ENCODE measurements at regions not wholly inside any gene's neighbourhood (a gene's known extent, or its start where the extent isn't known, plus 50 kb on each side); places are given as distances from the start of the nearest gene placed in this dataset.
"Not testable (repeated sequence)": the region's sequence is repeated elsewhere in the genome, so short reads cannot be mapped to it uniquely, and the experiment has no call there.

GRCh38 chr2:90077948-90078347, 1386.5 kb downstream of the RPIA start:
- H3K36me3 ChIP-seq: no peaks in the 10 kb centered on the region
- H3K27me3 Mint-ChIP-seq (ENCODE audit: insufficient read depth, low read depth): no peaks in the 10 kb centered on the region
- H3K27ac Mint-ChIP-seq: no peak overlapping the region
- H4K20me1 ChIP-seq (ENCODE audit: low read depth): no peaks in the 10 kb centered on the region
- H3F3A ChIP-seq (ENCODE audit: low read depth): no peaks in the 10 kb centered on the region
- no peak overlapping the region for H3K4me3 ChIP-seq
- no peak overlapping the region for H3K4me2 ChIP-seq
- H3K4me3 Mint-ChIP-seq: no peak overlapping the region
- no peaks in the 10 kb centered on the region for H3K4me1 Mint-ChIP-seq
- no peak overlapping the region for H2AFZ ChIP-seq (replicated peaks)
- peaks cover 6% of the 10 kb centered on the region for H3K9me3 ChIP-seq (ENCODE audit: low read depth)
- TF ChIP-seq CTCF (IDR thresholded peaks at IDR 0.05) (no peak), EZH2phosphoT487 (IDR thresholded peaks at IDR 0.05) (no peak), EZH2 (IDR thresholded peaks at IDR 0.05) (no peak)
- DNase-seq (ENCODE audit: low spot score): no peak
- H3K36me3 Mint-ChIP-seq: no peaks in the 10 kb centered on the region
- H3K9ac ChIP-seq: no peak overlapping the region
- no peaks in the 10 kb centered on the region for H3K79me2 ChIP-seq (ENCODE audit: low read depth)
- no peak overlapping the region for H3K27ac ChIP-seq
- H3K9me3 Mint-ChIP-seq: peaks cover 5% of the 10 kb centered on the region
- no peaks in the 10 kb centered on the region for H3K27me3 ChIP-seq
- no peaks in the 10 kb centered on the region for H3K4me1 ChIP-seq

DNA sequence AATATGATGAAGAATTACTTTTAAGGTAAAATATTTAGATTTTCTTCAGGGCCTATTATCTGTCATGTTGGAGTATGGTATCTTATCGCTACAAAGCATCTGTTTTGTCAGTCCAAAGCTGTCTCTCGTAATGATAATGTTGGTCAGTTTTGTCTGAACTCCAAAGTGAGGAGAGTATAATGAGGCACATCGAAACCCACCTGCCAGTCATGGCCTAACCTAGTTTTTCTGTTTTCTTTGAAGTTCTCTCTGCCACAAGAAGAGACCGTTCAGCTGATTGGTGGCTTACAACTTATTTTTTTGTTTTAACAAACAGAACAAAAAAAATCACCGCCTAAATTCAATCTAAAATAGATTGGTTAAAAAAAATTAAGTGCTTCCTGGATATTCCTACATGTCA, 1387.9 kb downstream of the RPIA start:
- Mint-ChIP-seq H3K9me3 (peaks cover 3% of the 10 kb centered on the region), H3K27ac (no peak overlapping the region), H3K4me3 (no peak overlapping the region), H3K36me3 (no peaks in the 10 kb centered on the region), H3K4me1 (no peaks in the 10 kb centered on the region), H3K27me3 (ENCODE audit: insufficient read depth, low read depth) (no peaks in the 10 kb centered on the region)
- Histone ChIP-seq H3K4me1 (no peaks in the 10 kb centered on the region), H3F3A (ENCODE audit: low read depth) (no peaks in the 10 kb centered on the region), H3K4me3 (no peak overlapping the region), H3K79me2 (ENCODE audit: low read depth) (no peaks in the 10 kb centered on the region), H3K27ac (no peak overlapping the region), H3K4me2 (no peak overlapping the region), H3K27me3 (no peaks in the 10 kb centered on the region), H3K36me3 (no peaks in the 10 kb centered on the region), H2AFZ (replicated peaks) (no peak overlapping the region), H3K9ac (no peak overlapping the region), H3K9me3 (ENCODE audit: low read depth) (peaks cover 6% of the 10 kb centered on the region), H4K20me1 (ENCODE audit: low read depth) (no peaks in the 10 kb centered on the region)
- TF ChIP-seq EZH2 (IDR thresholded peaks at IDR 0.05): no peak
- no peak for TF ChIP-seq EZH2phosphoT487 (IDR thresholded peaks at IDR 0.05)
- TF ChIP-seq CTCF (IDR thresholded peaks at IDR 0.05): no peak
- no peak for DNase-seq (ENCODE audit: low spot score)

GRCh38 chr2:90087792-90088191, 1396.3 kb downstream of the RPIA start:
- DNase-seq (ENCODE audit: low spot score); H4K20me1 ChIP-seq (ENCODE audit: low read depth); H3K27me3 ChIP-seq; H3F3A ChIP-seq (ENCODE audit: low read depth); H3K27ac ChIP-seq; H3K4me2 ChIP-seq; H3K27me3 Mint-ChIP-seq (ENCODE audit: insufficient read depth, low read depth); H3K36me3 ChIP-seq; H3K4me1 Mint-ChIP-seq; H3K4me3 Mint-ChIP-seq; H3K79me2 ChIP-seq (ENCODE audit: low read depth); H2AFZ ChIP-seq (replicated peaks); H3K9me3 Mint-ChIP-seq; H3K4me1 ChIP-seq; H3K4me3 ChIP-seq; H3K9ac ChIP-seq; H3K9me3 ChIP-seq (ENCODE audit: low read depth); H3K27ac Mint-ChIP-seq; H3K36me3 Mint-ChIP-seq: not testable (repeated sequence)

- not testable (repeated sequence) for H3K4me2 ChIP-seq; H3K27me3 Mint-ChIP-seq (ENCODE audit: insufficient read depth, low read depth); H3K9me3 Mint-ChIP-seq; H3K27me3 ChIP-seq; DNase-seq (ENCODE audit: low spot score); H2AFZ ChIP-seq (replicated peaks); H3K4me3 ChIP-seq; H3K9me3 ChIP-seq (ENCODE audit: low read depth); H3K79me2 ChIP-seq (ENCODE audit: low read depth); H4K20me1 ChIP-seq (ENCODE audit: low read depth); H3K4me1 Mint-ChIP-seq; H3K36me3 ChIP-seq; H3F3A ChIP-seq (ENCODE audit: low read depth); H3K4me1 ChIP-seq; H3K9ac ChIP-seq; H3K4me3 Mint-ChIP-seq; H3K27ac Mint-ChIP-seq; H3K27ac ChIP-seq; H3K36me3 Mint-ChIP-seq
These were observed 1402.2 kb downstream of the RPIA start for GRCh38 chr2:90093571-90094270.

DNA sequence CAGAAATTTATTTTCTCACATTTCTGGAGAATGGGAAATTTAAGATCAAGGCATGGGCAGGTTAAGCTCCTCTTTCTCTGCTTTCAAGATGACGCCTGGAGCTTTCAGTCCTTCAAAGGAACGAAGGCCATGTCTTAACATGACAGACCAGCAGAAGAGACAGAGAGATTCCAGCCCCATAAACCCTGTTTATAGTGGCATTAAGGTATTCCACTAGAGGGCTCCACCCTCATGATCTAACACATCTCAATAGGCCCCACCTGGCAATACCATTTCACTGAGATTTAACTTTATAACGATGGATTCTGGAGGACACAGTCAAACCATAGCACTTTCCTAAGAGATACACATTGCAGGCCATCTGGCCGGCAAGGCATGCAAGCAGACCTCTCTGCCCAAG, 1406.1 kb downstream of the RPIA start:
- not testable (repeated sequence) for H3K9me3 Mint-ChIP-seq; H2AFZ ChIP-seq (replicated peaks); H3K36me3 ChIP-seq; H3K4me1 ChIP-seq; H3K4me3 Mint-ChIP-seq; H3K27ac ChIP-seq; H3K27ac Mint-ChIP-seq; H3K4me3 ChIP-seq; H3K9me3 ChIP-seq (ENCODE audit: low read depth); DNase-seq (ENCODE audit: low spot score); H3K9ac ChIP-seq; H3K79me2 ChIP-seq (ENCODE audit: low read depth); H4K20me1 ChIP-seq (ENCODE audit: low read depth); H3K27me3 Mint-ChIP-seq (ENCODE audit: insufficient read depth, low read depth); H3F3A ChIP-seq (ENCODE audit: low read depth); H3K4me1 Mint-ChIP-seq; H3K4me2 ChIP-seq; H3K27me3 ChIP-seq; H3K36me3 Mint-ChIP-seq

DNA sequence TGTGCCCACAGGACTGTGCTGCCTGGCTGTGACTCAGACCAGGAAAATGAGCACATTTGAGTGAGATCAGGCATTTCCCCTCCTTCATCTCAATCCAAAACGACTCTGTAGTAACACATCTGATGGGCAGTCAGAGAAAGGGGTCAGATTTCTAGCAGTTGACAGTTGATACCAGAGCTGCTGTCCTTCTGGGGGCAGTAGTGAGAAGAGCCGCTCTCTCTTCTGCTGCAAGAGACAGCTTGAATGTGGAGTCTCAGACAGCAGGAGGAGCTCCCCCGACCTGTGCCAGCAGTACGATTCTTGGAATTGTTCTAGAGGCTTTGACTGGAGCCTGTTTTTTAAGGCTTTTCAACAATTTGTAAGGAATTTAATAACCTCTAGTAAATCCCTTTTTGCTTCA, 1413.7 kb downstream of the RPIA start:
- not testable (repeated sequence) for H2AFZ ChIP-seq (replicated peaks); H3K4me1 ChIP-seq; H4K20me1 ChIP-seq (ENCODE audit: low read depth); H3K27ac Mint-ChIP-seq; H3K36me3 ChIP-seq; H3K4me2 ChIP-seq; H3K27me3 ChIP-seq; H3K79me2 ChIP-seq (ENCODE audit: low read depth); H3K27ac ChIP-seq; H3F3A ChIP-seq (ENCODE audit: low read depth); H3K9me3 Mint-ChIP-seq; H3K9me3 ChIP-seq (ENCODE audit: low read depth); H3K9ac ChIP-seq; H3K4me3 Mint-ChIP-seq; H3K4me1 Mint-ChIP-seq; H3K27me3 Mint-ChIP-seq (ENCODE audit: insufficient read depth, low read depth); H3K36me3 Mint-ChIP-seq; DNase-seq (ENCODE audit: low spot score); H3K4me3 ChIP-seq

GRCh38 chr2:90123409-90123808, 1431.9 kb downstream of the RPIA start:
- not testable (repeated sequence) for H3K36me3 ChIP-seq; H3F3A ChIP-seq (ENCODE audit: low read depth); H3K36me3 Mint-ChIP-seq; H3K4me1 Mint-ChIP-seq; H4K20me1 ChIP-seq (ENCODE audit: low read depth); H3K9me3 Mint-ChIP-seq; H3K4me2 ChIP-seq; H3K79me2 ChIP-seq (ENCODE audit: low read depth); H3K27ac Mint-ChIP-seq; DNase-seq (ENCODE audit: low spot score); H3K4me3 ChIP-seq; H3K4me3 Mint-ChIP-seq; H3K27ac ChIP-seq; H3K27me3 Mint-ChIP-seq (ENCODE audit: insufficient read depth, low read depth); H3K4me1 ChIP-seq; H3K9me3 ChIP-seq (ENCODE audit: low read depth); H2AFZ ChIP-seq (replicated peaks); H3K27me3 ChIP-seq; H3K9ac ChIP-seq
